ENCODE measurements at regions not wholly inside any gene's neighbourhood (a gene's known extent, or its start where the extent isn't known, plus 50 kb on each side); places are given as distances from the start of the nearest gene placed in this dataset.

DNA sequence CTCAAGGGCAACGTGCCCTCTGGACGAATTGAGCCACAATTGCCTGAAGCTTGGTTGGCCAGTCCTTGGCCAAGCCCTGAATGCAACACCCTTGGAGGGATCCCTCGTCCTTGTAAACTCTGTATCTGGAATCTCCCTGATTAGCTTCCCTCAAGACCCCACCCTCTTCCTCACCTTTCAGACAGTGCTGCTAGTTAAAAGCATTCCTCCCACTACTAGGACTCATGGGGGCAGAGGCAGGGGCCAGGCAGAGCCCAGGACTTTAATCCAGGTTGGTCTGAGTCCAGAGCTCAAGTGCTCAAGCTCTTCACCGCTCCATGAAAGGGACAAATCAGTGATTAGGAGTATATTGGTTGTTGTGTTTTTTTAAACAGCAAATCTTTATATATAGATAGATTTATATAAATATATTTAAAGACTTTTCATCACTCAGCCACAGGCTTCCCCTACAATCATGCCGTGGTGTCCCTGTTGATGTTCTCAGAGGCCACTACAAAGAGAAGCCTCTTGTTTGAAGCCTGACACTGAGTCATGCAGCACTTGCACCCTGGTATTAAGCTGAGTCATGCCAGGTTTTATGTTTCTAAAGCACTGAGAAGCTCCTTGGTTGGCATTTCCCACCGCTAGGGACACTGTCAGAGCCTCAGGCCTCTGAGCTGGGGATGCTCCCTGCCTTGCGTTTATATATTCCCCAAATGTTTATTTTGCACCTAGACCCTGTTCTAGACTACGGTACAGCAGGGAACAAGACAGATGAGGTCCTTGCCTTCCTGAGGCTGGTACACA is 53.8 kb upstream of the GSC start:
- H3K4me1 ChIP-seq (ENCODE audit: control insufficient read depth, insufficient read depth, low read length), result no peaks in the 10 kb centered on the region
- SMC1A ChIA-PET (ENCODE audit: uncharacterized antibody, unreplicated experiment), result no interaction called here
- CTCF ChIA-PET, result no interaction called here
- H3K4me2 ChIP-seq (ENCODE audit: control insufficient read depth, insufficient read depth), result no peak overlapping the region
- no peaks in the 10 kb centered on the region for H3K79me2 ChIP-seq (ENCODE audit: control insufficient read depth, insufficient read depth, low read length)
- in situ Hi-C loops (cut with MboI), result no loop called here
- H4K20me1 ChIP-seq (ENCODE audit: control insufficient read depth, insufficient read depth), result no peaks in the 10 kb centered on the region
- no peaks in the 10 kb centered on the region; the same call in 2 of the 3 replicates for H3K9me3 ChIP-seq (replicated peaks; ENCODE audit: control insufficient read depth, insufficient read depth, low read length)
- no peak overlapping the region for H3K9ac ChIP-seq (ENCODE audit: control insufficient read depth, insufficient read depth, low read length)
- ATAC-seq (no peak), FAIRE-seq (no peak), DNase-seq (ENCODE audit: low read depth, low spot score) (no peak)
- TF ChIP-seq ZZZ3 (IDR thresholded peaks at IDR 0.05; ENCODE audit: control insufficient read depth, insufficient read length, low read depth) (no peak), PAX5 (IDR thresholded peaks at IDR 0.05; ENCODE audit: borderline replicate concordance, low read depth, low read length) (no peak), HCFC1 (IDR thresholded peaks at IDR 0.05; ENCODE audit: low read length) (no peak)
- no peak overlapping the region for H3K4me3 ChIP-seq
- BruUV-seq (replicated peaks), result no TSS peak
- H3K27ac ChIP-seq (ENCODE audit: control insufficient read depth, insufficient read depth), result no peak overlapping the region
- no peak overlapping the region for H2AFZ ChIP-seq (ENCODE audit: control insufficient read depth, low read depth, low read length)
- POLR2A ChIA-PET, result no interaction called here
- H3K27me3 ChIP-seq (replicated peaks in 1 of 2; ENCODE audit: control insufficient read depth in 2 of 2, insufficient read depth in 2 of 2, low read length in 1 of 2), result no peaks in the 10 kb centered on the region
- no peaks in the 10 kb centered on the region for H3K36me3 ChIP-seq (ENCODE audit: control insufficient read depth in 2 of 2, insufficient read depth in 2 of 2, low read length in 1 of 2)
- WGBS (ENCODE audit: insufficient coverage, insufficient replicate concordance, low lambda C conversion rate, missing lambda C conversion rate), result 10% methylated on average over 8 of the region's 8 CpGs
- intact Hi-C loops (cut with micrococcal nuclease; ENCODE audit: unreplicated experiment), result no loop called here
- RAD21 ChIA-PET (ENCODE audit: unreplicated experiment), result no interaction called here

DNA sequence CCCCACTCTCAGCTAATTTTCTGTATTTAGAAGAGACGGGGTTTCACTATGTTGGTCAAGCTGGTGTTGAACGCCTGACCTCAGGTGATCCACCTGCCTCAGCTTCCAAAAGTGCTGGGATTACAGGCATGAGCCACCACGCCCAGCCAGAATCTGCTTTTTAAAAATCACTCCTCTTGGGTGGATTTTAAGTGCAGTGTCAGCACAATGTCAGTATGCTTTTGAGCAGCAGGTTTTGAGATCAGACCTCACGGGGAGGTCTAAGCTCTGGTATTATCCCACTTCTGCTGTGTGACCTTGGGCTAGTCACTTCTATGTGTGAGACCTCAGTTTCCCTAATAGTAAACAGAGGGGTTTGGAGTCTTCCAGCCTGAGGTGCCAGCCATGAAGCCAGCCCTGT is 51.8 kb upstream of the GSC start:
- Histone ChIP-seq H2AFZ (ENCODE audit: control insufficient read depth, low read depth, low read length) (no peak overlapping the region), H3K79me2 (ENCODE audit: control insufficient read depth, insufficient read depth, low read length) (no peaks in the 10 kb centered on the region), H3K4me2 (ENCODE audit: control insufficient read depth, insufficient read depth) (no peak overlapping the region), H3K4me3 (no peak overlapping the region), H3K4me1 (ENCODE audit: control insufficient read depth, insufficient read depth, low read length) (no peaks in the 10 kb centered on the region), H4K20me1 (ENCODE audit: control insufficient read depth, insufficient read depth) (no peaks in the 10 kb centered on the region), H3K9ac (ENCODE audit: control insufficient read depth, insufficient read depth, low read length) (no peak overlapping the region), H3K27me3 (replicated peaks in 1 of 2; ENCODE audit: control insufficient read depth in 2 of 2, insufficient read depth in 2 of 2, low read length in 1 of 2) (no peaks in the 10 kb centered on the region), H3K9me3 (replicated peaks; ENCODE audit: control insufficient read depth, insufficient read depth, low read length) (no peaks in the 10 kb centered on the region; the same call in 2 of the 3 replicates), H3K36me3 (ENCODE audit: control insufficient read depth in 2 of 2, insufficient read depth in 2 of 2, low read length in 1 of 2) (no peaks in the 10 kb centered on the region), H3K27ac (ENCODE audit: control insufficient read depth, insufficient read depth) (no peak overlapping the region)
- ATAC-seq (no peak), DNase-seq (ENCODE audit: low read depth, low spot score) (no peak), FAIRE-seq (no peak)
- WGBS (ENCODE audit: insufficient coverage, insufficient replicate concordance, low lambda C conversion rate, missing lambda C conversion rate), result 47% methylated on average over 4 of the region's 4 CpGs
- ChIA-PET POLR2A (no interaction called here), CTCF (interaction anchor here (0.6 kb wide), 1 partner anchor 1068 kb away, joined by 3 read pairs; no protein-coding TSS in a partner anchor), SMC1A (ENCODE audit: uncharacterized antibody, unreplicated experiment) (no interaction called here), RAD21 (ENCODE audit: unreplicated experiment) (no interaction called here)
- intact Hi-C loops (cut with micrococcal nuclease; ENCODE audit: unreplicated experiment), result no loop called here
- no TSS peak for BruUV-seq (replicated peaks)
- TF ChIP-seq NR2F1 (conservative IDR thresholded peaks at IDR 0.05), result no peak
- TF ChIP-seq ZNF384 (IDR thresholded peaks at IDR 0.05; ENCODE audit: borderline replicate concordance, low read depth, low read length), result no peak
- no peak for TF ChIP-seq BMI1 (IDR thresholded peaks at IDR 0.05; ENCODE audit: borderline replicate concordance)
- no peak for TF ChIP-seq STAT3 (IDR thresholded peaks at IDR 0.05; ENCODE audit: low read depth, low read length)
- TF ChIP-seq NFYA (IDR thresholded peaks at IDR 0.05; ENCODE audit: borderline replicate concordance, low read depth, low read length), result no peak
- TF ChIP-seq NFXL1 (IDR thresholded peaks at IDR 0.05; ENCODE audit: borderline replicate concordance), result no peak
- no peak for TF ChIP-seq ZNF24 (IDR thresholded peaks at IDR 0.05)
- no peak for TF ChIP-seq KLF5 (IDR thresholded peaks at IDR 0.05; ENCODE audit: partially characterized antibody)
- TF ChIP-seq CHD4 (IDR thresholded peaks at IDR 0.05), result no peak
- no peak for TF ChIP-seq PAX8 (IDR thresholded peaks at IDR 0.05)
- TF ChIP-seq KAT2A (conservative IDR thresholded peaks at IDR 0.05; ENCODE audit: control insufficient read depth, low read depth, low read length), result no peak
- TF ChIP-seq, protein P1, sequence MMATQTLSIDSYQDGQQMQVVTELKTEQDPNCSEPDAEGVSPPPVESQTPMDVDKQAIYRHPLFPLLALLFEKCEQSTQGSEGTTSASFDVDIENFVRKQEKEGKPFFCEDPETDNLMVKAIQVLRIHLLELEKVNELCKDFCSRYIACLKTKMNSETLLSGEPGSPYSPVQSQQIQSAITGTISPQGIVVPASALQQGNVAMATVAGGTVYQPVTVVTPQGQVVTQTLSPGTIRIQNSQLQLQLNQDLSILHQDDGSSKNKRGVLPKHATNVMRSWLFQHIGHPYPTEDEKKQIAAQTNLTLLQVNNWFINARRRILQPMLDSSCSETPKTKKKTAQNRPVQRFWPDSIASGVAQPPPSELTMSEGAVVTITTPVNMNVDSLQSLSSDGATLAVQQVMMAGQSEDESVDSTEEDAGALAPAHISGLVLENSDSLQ (IDR thresholded peaks at IDR 0.05), result no peak
- in situ Hi-C loops (cut with MboI), result no loop called here

All from GM12878 (cell line).